Activated B cell treated with CpG ODN at 0.5 μM for 24 hours (primary cell): ENCODE measurements at regions not wholly inside any gene's neighbourhood (a gene's known extent, or its start where the extent isn't known, plus 50 kb on each side); places are given as distances from the start of the nearest gene placed in this dataset.

Experiments used
- ATAC-seq: fragments of 200-7000 bp; cut with Tn5 transposase; one replicate; pipeline ENCODE4 v1.10.0; 2021; ENCODE audit warnings: low read depth, mild to moderate bottlenecking, moderate library complexity
- CTCF ChIA-PET: fragments of 350-600 bp; sonication (Branson Sonifier 250); formaldehyde crosslinking; loops from one replicate; lab custom pipeline; 2021; ENCODE audit warnings: antibody characterized with exemption; lab: Charles Lee
- POLR2A ChIA-PET: fragments of 350-600 bp; sonication (Branson Sonifier 250); formaldehyde crosslinking; loops from one replicate; lab custom pipeline; 2021; ENCODE audit warnings: antibody characterized with exemption; lab: Charles Lee
- DNase-seq: peaks from one replicate; pipeline ENCODE4 v3.0.0; 2022
- H3K27ac Mint-ChIP-seq: one replicate; pipeline ENCODE4 v1.8.0; 2020; ENCODE audit warnings: mixed read lengths
- H3K27me3 Mint-ChIP-seq: one replicate; pipeline ENCODE4 v1.8.0; 2021; ENCODE audit warnings: mixed read lengths
- H3K36me3 Mint-ChIP-seq: one replicate; pipeline ENCODE4 v1.8.0; 2021; ENCODE audit warnings: low read depth, mixed read lengths
- H3K4me1 Mint-ChIP-seq: one replicate; pipeline ENCODE4 v1.8.0; 2021; ENCODE audit warnings: mixed read lengths
- H3K4me3 Mint-ChIP-seq: one replicate; pipeline ENCODE4 v1.8.0; 2020; ENCODE audit warnings: mild to moderate bottlenecking, mixed read lengths
- H3K9me3 Mint-ChIP-seq: one replicate; pipeline ENCODE4 v1.8.0; 2020; ENCODE audit warnings: mixed read lengths
- CTCF ChIP-seq: fragments of 200-600 bp; IDR thresholded peaks from one replicate; pipeline ENCODE4 v1.8.0; 2022; ENCODE audit warnings: antibody characterized with exemption, mild to moderate bottlenecking
- intact Hi-C: fragments of 100-400 bp; cut with micrococcal nuclease; formaldehyde crosslinking; loops from one replicate; pipeline ENCODE4 v1.15.1; 2024

DNA sequence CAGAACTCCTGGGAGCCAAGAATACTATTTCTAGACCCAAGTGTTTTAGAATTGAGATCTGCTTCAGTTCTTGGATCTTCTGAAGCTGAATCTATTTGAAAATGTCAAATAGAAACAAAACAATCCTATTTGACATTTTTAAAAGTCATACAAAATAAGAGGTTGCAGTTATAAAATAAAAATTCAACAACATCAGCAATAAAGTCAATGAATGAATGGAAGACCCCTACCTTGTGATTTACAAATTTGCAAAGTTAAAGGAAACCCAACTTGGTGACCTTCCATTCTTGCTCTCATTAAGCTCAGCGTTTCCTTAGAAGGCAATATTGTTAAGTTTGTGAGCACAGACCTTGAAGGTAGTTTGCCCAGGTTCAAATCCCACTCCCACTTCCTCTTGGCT, 531.8 kb upstream of the TENM3 start:
- no peak overlapping the region for H3K27ac Mint-ChIP-seq
- no peaks in the 10 kb centered on the region for H3K4me1 Mint-ChIP-seq

DNA sequence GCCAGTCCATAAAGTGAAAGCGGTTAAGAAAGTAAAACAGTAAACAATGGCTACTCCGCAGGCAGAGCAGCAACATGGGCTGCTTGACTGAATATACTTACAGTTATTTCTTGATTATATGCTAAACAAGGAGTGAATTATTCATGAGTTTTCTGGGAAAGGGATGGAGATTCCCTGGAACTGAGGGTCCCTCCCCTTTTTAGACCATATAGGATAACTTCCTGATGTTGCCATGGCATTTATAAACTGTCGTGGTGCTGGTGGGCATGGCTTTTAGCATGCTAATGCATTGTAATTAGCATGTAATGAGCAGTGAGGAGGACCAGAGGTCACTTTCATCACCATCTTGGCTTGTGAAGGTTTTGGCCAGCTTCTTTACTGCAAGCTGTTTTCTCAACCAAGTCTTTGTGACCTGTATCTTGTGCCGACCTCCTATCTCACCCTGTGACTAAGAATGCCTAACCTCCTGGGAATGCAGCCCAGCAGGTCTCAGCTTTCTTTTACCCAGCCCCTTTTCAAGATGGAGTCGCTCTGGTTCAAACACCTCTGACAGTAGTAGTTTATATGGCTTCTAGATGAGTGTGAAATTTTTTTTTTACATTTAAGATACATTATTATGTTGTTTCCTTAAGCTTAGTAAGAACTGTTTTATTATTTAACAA, 514.8 kb upstream of the TENM3 start:
- Mint-ChIP-seq H3K36me3 (no peaks in the 10 kb centered on the region), H3K27ac (no peak overlapping the region), H3K27me3 (no peaks in the 10 kb centered on the region), H3K4me3 (no peak overlapping the region), H3K9me3 (peaks cover 10% of the 10 kb centered on the region), H3K4me1 (no peaks in the 10 kb centered on the region)
- TF ChIP-seq CTCF = no peak
- no peak for DNase-seq
- no peak for ATAC-seq
- ChIA-PET POLR2A (no interaction called here), CTCF (no interaction called here)
- intact Hi-C loops = no loop called here

More for the DNA sequence above, 531.8 kb upstream of the TENM3 start:
- TF ChIP-seq CTCF = no peak
- peaks cover 4% of the 10 kb centered on the region for H3K9me3 Mint-ChIP-seq
- H3K36me3 Mint-ChIP-seq = no peaks in the 10 kb centered on the region
- no peaks in the 10 kb centered on the region for H3K27me3 Mint-ChIP-seq
- ATAC-seq (no peak), DNase-seq (no peak)
- POLR2A ChIA-PET = no interaction called here
- CTCF ChIA-PET = no interaction called here
- intact Hi-C loops = no loop called here
- no peak overlapping the region for H3K4me3 Mint-ChIP-seq

DNA sequence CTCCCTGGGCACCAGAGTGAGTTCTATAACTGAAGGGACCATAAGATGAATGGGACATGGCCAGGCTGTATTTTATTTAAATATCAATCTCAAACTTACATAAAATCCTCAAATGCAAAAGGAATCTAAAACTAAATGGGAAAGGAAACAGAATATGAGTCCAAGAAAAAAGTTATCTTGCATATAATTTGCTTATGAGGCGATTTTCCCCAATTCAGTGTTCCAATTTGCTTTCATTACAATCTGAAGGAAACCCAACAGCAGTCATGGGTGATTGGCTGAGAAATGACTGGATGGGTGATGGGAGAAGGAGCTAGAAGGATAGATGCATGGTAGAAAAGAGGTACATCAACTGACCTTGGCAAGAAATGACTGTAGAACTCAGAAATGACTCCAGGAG, 511.3 kb upstream of the TENM3 start:
- no peak overlapping the region for H3K27ac Mint-ChIP-seq
- CTCF ChIA-PET = no interaction called here
- no peaks in the 10 kb centered on the region for H3K9me3 Mint-ChIP-seq
- DNase-seq (no peak), ATAC-seq (no peak)
- intact Hi-C loops = no loop called here
- H3K36me3 Mint-ChIP-seq = no peaks in the 10 kb centered on the region
- TF ChIP-seq CTCF = no peak
- no peaks in the 10 kb centered on the region for H3K27me3 Mint-ChIP-seq
- no peak overlapping the region for H3K4me3 Mint-ChIP-seq
- H3K4me1 Mint-ChIP-seq = no peaks in the 10 kb centered on the region
- POLR2A ChIA-PET = no interaction called here

DNA sequence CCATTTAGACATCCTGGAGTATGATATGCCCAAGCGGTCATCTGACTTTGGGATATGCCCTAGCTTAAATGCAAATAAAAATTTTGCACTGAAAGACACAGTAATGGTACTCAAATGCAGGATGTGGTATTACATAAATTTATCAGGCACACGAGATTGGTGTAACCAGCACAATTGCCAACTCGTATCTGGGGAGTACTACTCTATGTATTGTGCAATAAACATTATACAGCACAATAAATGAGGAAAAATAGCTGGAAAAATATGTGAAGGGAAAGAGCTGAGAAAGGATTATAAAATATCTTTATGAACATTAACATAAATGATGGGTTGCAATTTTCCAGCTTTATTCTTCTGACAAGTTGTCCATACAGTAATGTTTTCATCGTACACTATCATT, 505.5 kb upstream of the TENM3 start:
- Mint-ChIP-seq H3K4me1 (no peaks in the 10 kb centered on the region), H3K27me3 (no peaks in the 10 kb centered on the region), H3K4me3 (no peak overlapping the region), H3K27ac (no peak overlapping the region), H3K9me3 (no peaks in the 10 kb centered on the region), H3K36me3 (no peaks in the 10 kb centered on the region)
- CTCF ChIA-PET = no interaction called here
- intact Hi-C loops = no loop called here
- ATAC-seq (no peak), DNase-seq (no peak)
- TF ChIP-seq CTCF = no peak
- POLR2A ChIA-PET = no interaction called here

DNA sequence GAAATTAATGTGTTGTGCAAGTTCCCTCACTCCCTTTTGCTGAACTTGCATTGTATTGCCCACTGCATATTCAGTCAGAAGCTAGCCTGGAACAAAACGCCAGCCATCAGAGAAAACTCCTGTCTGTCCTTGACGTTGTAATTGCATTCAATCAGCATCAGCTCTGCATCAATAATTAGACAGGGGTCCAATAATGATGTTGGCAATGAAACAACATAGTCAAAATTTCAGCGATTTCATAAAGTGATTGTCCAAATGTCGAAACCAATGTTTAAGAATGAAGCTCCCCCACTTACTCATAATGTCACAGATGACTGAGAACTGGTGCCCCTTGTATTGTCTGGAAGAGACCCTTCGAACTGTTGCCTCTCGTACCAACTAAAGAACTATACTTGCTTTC, 504.2 kb upstream of the TENM3 start:
- no peak overlapping the region for H3K27ac Mint-ChIP-seq
- ATAC-seq (no peak), DNase-seq (no peak)
- H3K27me3 Mint-ChIP-seq = no peaks in the 10 kb centered on the region
- H3K9me3 Mint-ChIP-seq = no peaks in the 10 kb centered on the region
- ChIA-PET CTCF (no interaction called here), POLR2A (no interaction called here)
- no peaks in the 10 kb centered on the region for H3K4me1 Mint-ChIP-seq
- intact Hi-C loops = no loop called here
- H3K4me3 Mint-ChIP-seq = no peak overlapping the region
- H3K36me3 Mint-ChIP-seq = no peaks in the 10 kb centered on the region
- TF ChIP-seq CTCF = no peak
